PC-9 (cell line): ENCODE measurements at regions not wholly inside any gene's neighbourhood (a gene's known extent, or its start where the extent isn't known, plus 50 kb on each side); places are given as distances from the start of the nearest gene placed in this dataset.

ENCODE experiments used
- BruUV-seq: library from RNA; stranded (reverse); fragments of 400-500 nt; replicated peaks from 2 replicates; lab custom pipeline; 2021; lab: Mats Ljungman, UMichigan
- CTCF ChIA-PET: fragments of 300-600 bp; sonication (Branson Sonifier 250); formaldehyde crosslinking; loops from one replicate; lab custom pipeline; 2022; ENCODE audit warnings: antibody characterized with exemption; lab: Charles Lee
- POLR2A ChIA-PET: fragments of 300-600 bp; sonication (Branson Sonifier 250); formaldehyde crosslinking; loops from one replicate; lab custom pipeline; 2022; ENCODE audit warnings: antibody characterized with exemption; ENCODE audit not compliant: unreplicated experiment; lab: Charles Lee
- DNase-seq, 2 experiments: peaks; one replicate each; pipeline versions ENCODE4 v3.0.0 to v3.0.0-alpha.2; 2015 to 2022; ENCODE audit warnings: mixed read lengths in 1 of 2
- H2AFZ ChIP-seq: fragments of 200-600 bp; sonication (generic); 2 replicates; pipeline ENCODE4 v1.8.1; 2017; ENCODE audit warnings: antibody characterized with exemption
- H3F3A ChIP-seq: fragments of 200-600 bp; sonication (generic); 2 replicates; pipeline ENCODE4 v1.8.1; 2017; ENCODE audit warnings: antibody characterized with exemption, mild to moderate bottlenecking, low read depth; ENCODE audit not compliant: insufficient read depth
- H3K27ac ChIP-seq: fragments of 200-600 bp; sonication (generic); 2 replicates; pipeline ENCODE4 v1.6.1; 2016; ENCODE audit warnings: mixed run types
- H3K27me3 ChIP-seq: fragments of 200-600 bp; sonication (generic); 2 replicates; pipeline ENCODE4 v1.6.1; 2016; ENCODE audit warnings: low read depth, mixed run types; ENCODE audit not compliant: insufficient read depth
- H3K36me3 ChIP-seq: fragments of 200-600 bp; sonication (generic); 2 replicates; pipeline ENCODE4 v1.6.1; 2016; ENCODE audit warnings: low read depth, mixed run types
- H3K4me1 ChIP-seq: fragments of 200-600 bp; sonication (generic); replicated peaks from 2 replicates; pipeline ENCODE4 v1.6.1; 2016; ENCODE audit warnings: mixed run types; ENCODE audit not compliant: insufficient read depth
- H3K4me2 ChIP-seq: fragments of 200-600 bp; sonication (generic); 2 replicates; pipeline ENCODE4 v1.6.1; 2017; ENCODE audit warnings: mixed run types
- H3K4me3 ChIP-seq: fragments of 200-600 bp; sonication (generic); 2 replicates; pipeline ENCODE4 v1.6.1; 2016; ENCODE audit warnings: mixed run types
- H3K79me2 ChIP-seq: fragments of 200-600 bp; sonication (generic); 2 replicates; pipeline ENCODE4 v1.6.1; 2017; ENCODE audit warnings: low read depth, mixed run types
- H3K9me2 ChIP-seq: fragments of 200-600 bp; sonication (generic); 2 replicates; pipeline ENCODE4 v1.8.1; 2017; ENCODE audit warnings: mild to moderate bottlenecking; ENCODE audit not compliant: insufficient read depth
- H3K9me3 ChIP-seq: fragments of 200-600 bp; sonication (generic); 2 replicates; pipeline ENCODE4 v1.8.1; 2016; ENCODE audit warnings: low read depth; ENCODE audit not compliant: insufficient read depth
- H4K20me1 ChIP-seq: fragments of 200-600 bp; sonication (generic); 2 replicates; pipeline ENCODE4 v1.8.1; 2017; ENCODE audit not compliant: insufficient read depth
- EZH2 ChIP-seq: fragments of 200-600 bp; sonication (generic); IDR thresholded peaks from 2 replicates; pipeline ENCODE4 v1.8.0; 2017; ENCODE audit warnings: antibody characterized with exemption, low read depth
- intact Hi-C: fragments of 100-400 bp; cut with micrococcal nuclease; formaldehyde crosslinking; loops from one replicate; pipeline ENCODE4 v1.10.0; 2022; ENCODE audit not compliant: unreplicated experiment
- TF ChIP-seq, protein P1 (sequence below): fragments of 200-600 bp; sonication (generic); conservative IDR thresholded peaks from 2 replicates; pipeline ENCODE4 v1.6.1; 2017; ENCODE audit warnings: mixed run types, antibody characterized with exemption, mild to moderate bottlenecking, moderate library complexity

DNA sequence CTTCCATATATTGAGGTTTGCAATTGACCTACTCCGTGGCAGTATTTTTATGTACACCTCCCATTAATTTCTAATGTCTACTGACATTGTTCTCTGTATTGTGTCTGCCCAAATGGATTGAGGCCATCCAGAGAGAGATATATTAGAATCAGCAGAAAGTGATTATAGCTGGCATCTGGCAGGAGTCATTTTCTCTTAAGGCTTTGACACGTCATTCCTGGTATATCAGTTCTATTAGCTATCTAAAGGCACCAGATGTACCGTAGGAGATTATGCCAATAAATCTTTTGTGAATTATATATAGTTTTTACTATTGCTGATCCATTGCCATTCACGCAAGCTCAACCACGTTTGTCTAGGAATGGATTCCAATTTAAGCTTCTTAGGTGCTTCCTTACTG lies 1026.4 kb upstream of the IGFBP7 start:
- no peak for TF ChIP-seq EZH2
- TF ChIP-seq, protein P1, sequence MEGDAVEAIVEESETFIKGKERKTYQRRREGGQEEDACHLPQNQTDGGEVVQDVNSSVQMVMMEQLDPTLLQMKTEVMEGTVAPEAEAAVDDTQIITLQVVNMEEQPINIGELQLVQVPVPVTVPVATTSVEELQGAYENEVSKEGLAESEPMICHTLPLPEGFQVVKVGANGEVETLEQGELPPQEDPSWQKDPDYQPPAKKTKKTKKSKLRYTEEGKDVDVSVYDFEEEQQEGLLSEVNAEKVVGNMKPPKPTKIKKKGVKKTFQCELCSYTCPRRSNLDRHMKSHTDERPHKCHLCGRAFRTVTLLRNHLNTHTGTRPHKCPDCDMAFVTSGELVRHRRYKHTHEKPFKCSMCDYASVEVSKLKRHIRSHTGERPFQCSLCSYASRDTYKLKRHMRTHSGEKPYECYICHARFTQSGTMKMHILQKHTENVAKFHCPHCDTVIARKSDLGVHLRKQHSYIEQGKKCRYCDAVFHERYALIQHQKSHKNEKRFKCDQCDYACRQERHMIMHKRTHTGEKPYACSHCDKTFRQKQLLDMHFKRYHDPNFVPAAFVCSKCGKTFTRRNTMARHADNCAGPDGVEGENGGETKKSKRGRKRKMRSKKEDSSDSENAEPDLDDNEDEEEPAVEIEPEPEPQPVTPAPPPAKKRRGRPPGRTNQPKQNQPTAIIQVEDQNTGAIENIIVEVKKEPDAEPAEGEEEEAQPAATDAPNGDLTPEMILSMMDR = no peak
- Histone ChIP-seq H2AFZ (no peak overlapping the region), H3K4me2 (no peak overlapping the region), H3K27me3 (no peaks in the 10 kb centered on the region), H3K4me3 (no peak overlapping the region), H3K9me2 (no peaks in the 10 kb centered on the region), H3F3A (no peaks in the 10 kb centered on the region), H4K20me1 (no peaks in the 10 kb centered on the region), H3K27ac (no peak overlapping the region), H3K79me2 (no peaks in the 10 kb centered on the region), H3K9me3 (no peaks in the 10 kb centered on the region), H3K4me1 (no peaks in the 10 kb centered on the region), H3K36me3 (no peaks in the 10 kb centered on the region)
- CTCF ChIA-PET = no interaction called here
- POLR2A ChIA-PET = no interaction called here
- BruUV-seq = no TSS peak
- intact Hi-C loops = no loop called here
- no peak for DNase-seq

DNA sequence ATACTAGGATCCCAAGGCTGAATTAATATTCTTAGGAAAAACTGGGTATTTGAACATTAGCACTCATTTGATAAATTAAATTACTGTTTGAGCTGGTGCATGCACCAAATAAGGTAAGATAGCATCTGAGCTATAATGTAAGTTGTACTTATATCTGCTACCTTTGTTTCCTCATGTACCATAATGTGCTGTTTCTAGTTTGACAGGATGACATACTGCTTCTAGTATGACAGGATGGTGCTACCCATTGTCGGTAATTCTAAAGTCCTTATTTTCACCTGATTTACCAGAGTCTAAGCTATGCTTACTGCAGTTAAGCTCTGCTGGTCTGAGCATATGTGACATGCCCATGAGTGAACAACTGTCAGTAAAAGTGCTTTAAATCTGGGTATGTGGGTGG lies 1017.5 kb upstream of the IGFBP7 start:
- no TSS peak for BruUV-seq
- Histone ChIP-seq H3K27ac (no peak overlapping the region), H4K20me1 (no peaks in the 10 kb centered on the region), H3K79me2 (no peaks in the 10 kb centered on the region), H3K9me3 (no peaks in the 10 kb centered on the region), H3K4me2 (no peak overlapping the region), H3K4me1 (no peaks in the 10 kb centered on the region), H3F3A (no peaks in the 10 kb centered on the region), H3K4me3 (no peak overlapping the region), H3K27me3 (no peaks in the 10 kb centered on the region), H3K9me2 (no peaks in the 10 kb centered on the region), H2AFZ (no peak overlapping the region), H3K36me3 (no peaks in the 10 kb centered on the region)
- ChIA-PET CTCF (no interaction called here), POLR2A (no interaction called here)
- intact Hi-C loops = no loop called here
- no peak for DNase-seq
- no peak for TF ChIP-seq EZH2
- TF ChIP-seq, protein P1 = no peak

DNA sequence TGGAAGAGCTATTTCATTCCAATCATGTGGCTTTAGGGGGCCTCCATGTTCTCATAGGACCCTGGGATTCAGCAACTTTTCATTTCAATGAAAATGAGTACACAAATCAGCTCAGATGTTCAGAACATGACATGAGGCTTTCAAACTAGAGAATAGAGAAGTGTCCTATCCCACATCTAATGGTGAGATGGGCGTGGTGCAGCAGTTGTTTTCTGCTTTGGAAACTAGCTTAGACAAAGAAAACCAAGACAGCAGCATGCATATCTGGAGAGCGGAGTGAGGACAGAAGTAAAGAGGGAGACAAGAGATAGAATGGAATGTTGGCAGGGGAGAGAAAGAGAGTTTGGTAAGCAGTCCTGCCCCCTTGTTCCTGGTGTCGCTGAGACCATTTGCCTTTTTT lies 1009.1 kb upstream of the IGFBP7 start:
- DNase-seq = no peak
- no peak overlapping the region for H3K4me3 ChIP-seq
- no peaks in the 10 kb centered on the region for H3F3A ChIP-seq
- H3K27me3 ChIP-seq = no peaks in the 10 kb centered on the region
- no peaks in the 10 kb centered on the region for H3K9me2 ChIP-seq
- POLR2A ChIA-PET = no interaction called here
- no peaks in the 10 kb centered on the region for H4K20me1 ChIP-seq
- no peak overlapping the region for H3K4me2 ChIP-seq
- no peaks in the 10 kb centered on the region for H3K9me3 ChIP-seq
- H3K79me2 ChIP-seq = no peaks in the 10 kb centered on the region
- CTCF ChIA-PET = no interaction called here
- intact Hi-C loops = no loop called here
- H2AFZ ChIP-seq = no peak overlapping the region
- no peak overlapping the region for H3K27ac ChIP-seq
- no peaks in the 10 kb centered on the region for H3K4me1 ChIP-seq
- no peaks in the 10 kb centered on the region for H3K36me3 ChIP-seq
- TF ChIP-seq, protein P1 = no peak
- no peak for TF ChIP-seq EZH2
- no TSS peak for BruUV-seq
